ENCODE measurements at regions not wholly inside any gene's neighbourhood (a gene's known extent, or its start where the extent isn't known, plus 50 kb on each side); places are given as distances from the start of the nearest gene placed in this dataset.

DNA sequence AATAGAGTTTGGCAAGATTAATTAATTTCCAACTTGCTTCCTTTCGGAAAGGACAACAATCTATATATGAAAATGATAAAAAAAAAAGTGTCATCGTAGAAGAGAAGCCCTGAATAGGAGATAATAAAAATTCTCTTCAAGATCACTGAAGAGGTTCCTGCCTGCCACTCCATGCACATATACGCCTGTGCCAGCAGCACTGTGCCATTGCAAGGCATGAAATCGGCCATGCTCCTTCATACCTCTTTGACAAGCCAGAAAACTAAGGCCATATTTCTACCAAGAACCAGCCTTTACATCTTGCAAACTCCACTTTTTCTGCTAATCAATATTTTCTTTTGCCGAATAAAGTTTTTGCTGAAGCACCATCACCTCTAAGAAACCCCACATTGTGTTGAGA lies 365.5 kb downstream of the CXXC4 start:
- no peaks in the 10 kb centered on the region for H3K9me3 ChIP-seq (ENCODE audit: control insufficient read depth, low read depth, low read length)
- H3K27ac ChIP-seq (ENCODE audit: control insufficient read depth, insufficient read depth, low read length): no peak overlapping the region
- no peaks in the 10 kb centered on the region for H3K36me3 ChIP-seq (ENCODE audit: control insufficient read depth in 2 of 2, extremely low read depth in 1 of 2, insufficient read depth in 2 of 2, low read length in 2 of 2)
- dilution Hi-C loops (cut with MboI; ENCODE audit: extremely low pct_ligation_motif_present, low sequenced_read_pairs): no loop called here
- no peak overlapping the region for H3K4me2 ChIP-seq (ENCODE audit: control insufficient read depth, extremely low read depth, insufficient read depth, low read depth, low read length)
- H3K79me2 ChIP-seq (ENCODE audit: control insufficient read depth, insufficient read depth, low read length): no peaks in the 10 kb centered on the region
- no peaks in the 10 kb centered on the region for H3K4me1 ChIP-seq (ENCODE audit: control insufficient read depth, extremely low read depth, insufficient read depth, low read length)
- no peak overlapping the region for H3K9ac ChIP-seq (ENCODE audit: control insufficient read depth, extremely low read depth, insufficient read depth, low read length)
- no peak overlapping the region for H2AFZ ChIP-seq (ENCODE audit: control insufficient read depth, low read length)
- H4K20me1 ChIP-seq (ENCODE audit: control insufficient read depth, extremely low read depth, insufficient read depth, low read length): no peaks in the 10 kb centered on the region
- no peak for DNase-seq (ENCODE audit: low read depth, low spot score)
- no peaks in the 10 kb centered on the region for H3K9me1 ChIP-seq (ENCODE audit: control insufficient read depth, extremely low read depth, insufficient read depth, low read length)
- no peak for FAIRE-seq
- H3K4me3 ChIP-seq (ENCODE audit: control insufficient read depth in 2 of 3, extremely low read depth in 1 of 3, insufficient read depth in 2 of 3, low read depth in 1 of 3, low read length in 3 of 3): no peak overlapping the region
- H3K27me3 ChIP-seq (ENCODE audit: control insufficient read depth, extremely low read depth, insufficient read depth, low read length): no peaks in the 10 kb centered on the region
- no peak for TF ChIP-seq CTCF (optimal IDR thresholded peaks at IDR 0.05 in 1 of 3, IDR thresholded peaks at IDR 0.05 in 1 of 3, conservative IDR thresholded peaks at IDR 0.05 in 1 of 3; ENCODE audit: extremely low read depth in 1 of 3, insufficient read depth in 2 of 3, low read length in 3 of 3)
- TF ChIP-seq EZH2 (IDR thresholded peaks at IDR 0.05; ENCODE audit: low read length): no peak

- no peak for FAIRE-seq
These were observed 365.9 kb downstream of the CXXC4 start for GRCh38 chr4:104128850-104129213.

More at GRCh38 chr4:104128850-104129213, 365.9 kb downstream of the CXXC4 start:
- H4K20me1 ChIP-seq (ENCODE audit: control insufficient read depth, extremely low read depth, insufficient read depth, low read length): no peaks in the 10 kb centered on the region
- H3K36me3 ChIP-seq (ENCODE audit: control insufficient read depth in 2 of 2, extremely low read depth in 1 of 2, insufficient read depth in 2 of 2, low read length in 2 of 2): no peaks in the 10 kb centered on the region
- no peak for TF ChIP-seq EZH2 (IDR thresholded peaks at IDR 0.05; ENCODE audit: low read length)
- TF ChIP-seq CTCF (optimal IDR thresholded peaks at IDR 0.05 in 1 of 3, IDR thresholded peaks at IDR 0.05 in 1 of 3, conservative IDR thresholded peaks at IDR 0.05 in 1 of 3; ENCODE audit: extremely low read depth in 1 of 3, insufficient read depth in 2 of 3, low read length in 3 of 3): no peak
- no peak overlapping the region for H3K9ac ChIP-seq (ENCODE audit: control insufficient read depth, extremely low read depth, insufficient read depth, low read length)
- H3K27me3 ChIP-seq (ENCODE audit: control insufficient read depth, extremely low read depth, insufficient read depth, low read length): no peaks in the 10 kb centered on the region
- no peak overlapping the region for H3K4me2 ChIP-seq (ENCODE audit: control insufficient read depth, extremely low read depth, insufficient read depth, low read depth, low read length)
- H3K9me3 ChIP-seq (ENCODE audit: control insufficient read depth, low read depth, low read length): no peaks in the 10 kb centered on the region
- DNase-seq (ENCODE audit: low read depth, low spot score): no peak
- no peak overlapping the region for H2AFZ ChIP-seq (ENCODE audit: control insufficient read depth, low read length)
- dilution Hi-C loops (cut with MboI; ENCODE audit: extremely low pct_ligation_motif_present, low sequenced_read_pairs): no loop called here
- H3K27ac ChIP-seq (ENCODE audit: control insufficient read depth, insufficient read depth, low read length): no peak overlapping the region
- H3K4me1 ChIP-seq (ENCODE audit: control insufficient read depth, extremely low read depth, insufficient read depth, low read length): no peaks in the 10 kb centered on the region
- no peaks in the 10 kb centered on the region for H3K9me1 ChIP-seq (ENCODE audit: control insufficient read depth, extremely low read depth, insufficient read depth, low read length)
- H3K79me2 ChIP-seq (ENCODE audit: control insufficient read depth, insufficient read depth, low read length): no peaks in the 10 kb centered on the region
- H3K4me3 ChIP-seq (ENCODE audit: control insufficient read depth in 2 of 3, extremely low read depth in 1 of 3, insufficient read depth in 2 of 3, low read depth in 1 of 3, low read length in 3 of 3): no peak overlapping the region
